ENCODE measurements at regions not wholly inside any gene's neighbourhood (a gene's known extent, or its start where the extent isn't known, plus 50 kb on each side); places are given as distances from the start of the nearest gene placed in this dataset.

- DNase-seq (ENCODE audit: low read depth in 2 of 2): no peak
Observed at GRCh38 chr18:47601581-47602272, 328.7 kb downstream of the SMAD2 start.

DNA sequence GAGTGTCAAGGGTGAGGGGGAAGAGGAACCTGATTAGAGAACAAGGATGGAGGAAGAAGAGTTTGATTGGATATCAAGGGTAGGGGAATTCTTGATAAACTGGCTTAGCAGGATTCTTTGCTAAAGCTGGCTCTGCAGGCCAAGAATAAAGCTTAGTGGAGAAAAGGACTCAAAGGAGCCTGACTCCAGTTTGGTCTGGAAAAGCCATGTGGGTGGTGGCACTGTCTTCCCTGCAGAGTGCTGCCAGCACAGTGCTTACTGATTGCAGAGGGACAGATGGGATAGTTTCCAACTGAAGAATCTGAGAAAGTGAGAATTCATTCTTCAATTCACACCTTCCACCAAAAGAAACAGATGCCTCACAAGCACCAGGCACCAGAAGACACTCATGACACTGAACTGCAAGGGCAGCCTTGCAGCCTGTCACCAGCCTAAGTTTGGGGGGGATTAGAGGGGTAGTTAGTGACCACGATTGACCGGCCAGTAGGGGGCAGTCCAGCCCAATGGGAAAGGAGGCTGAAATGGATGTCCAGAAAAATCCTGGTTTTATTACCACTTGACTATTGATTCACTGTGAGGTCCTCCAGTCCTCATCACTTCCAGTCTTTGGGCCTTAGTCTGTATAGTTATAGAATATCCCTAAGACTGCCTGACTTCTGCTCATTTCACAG, 334.5 kb downstream of the SMAD2 start:
- DNase-seq (ENCODE audit: low read depth in 2 of 2): no peak

GRCh38 chr18:47594621-47595086, 335.8 kb downstream of the SMAD2 start:
- DNase-seq (ENCODE audit: low read depth in 2 of 2): no peak

GRCh38 chr18:47593744-47594472, 336.6 kb downstream of the SMAD2 start:
- no peak for DNase-seq (ENCODE audit: low read depth in 2 of 2)

DNA sequence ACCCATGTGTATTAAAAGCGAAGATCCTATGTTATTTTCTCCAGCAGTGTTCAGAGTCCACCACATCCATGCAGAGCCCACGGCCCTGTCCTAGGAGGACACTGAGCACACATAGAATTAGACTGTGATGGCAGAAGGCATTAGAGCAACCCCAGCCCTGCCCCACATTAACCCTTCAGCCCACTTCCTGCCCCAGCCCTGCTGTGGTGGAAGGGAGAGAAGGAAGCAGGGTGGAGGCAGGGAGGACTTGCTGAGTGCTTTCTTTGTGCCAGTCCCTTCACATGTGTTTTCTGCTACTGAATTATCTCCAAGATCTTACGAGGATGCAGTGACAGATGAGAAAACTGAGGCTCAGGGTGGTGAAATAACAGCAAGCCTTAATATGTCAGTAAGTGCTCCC, 339.0 kb downstream of the SMAD2 start:
- no peak for DNase-seq (ENCODE audit: low read depth in 2 of 2)

DNA sequence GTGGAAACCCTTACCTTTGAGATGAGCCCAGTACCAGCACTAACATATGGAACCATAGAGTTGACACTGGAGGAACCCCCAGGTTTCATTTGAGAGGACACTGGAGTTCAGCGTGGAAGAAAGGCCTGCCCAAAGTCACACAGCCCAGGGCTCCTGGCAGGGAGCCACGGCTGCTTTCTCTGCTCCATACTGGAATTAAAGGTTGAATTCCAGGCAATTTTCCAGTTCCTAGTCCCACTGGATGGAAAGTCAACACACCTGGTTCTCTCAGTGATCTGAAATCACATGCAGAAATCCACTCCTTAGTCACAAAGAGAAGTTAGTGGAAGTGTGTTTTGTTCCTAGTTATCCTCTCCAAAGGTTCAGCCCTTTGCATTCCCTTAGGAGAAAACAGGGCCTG, 336.1 kb upstream of the SKOR2 start:
- DNase-seq (ENCODE audit: low read depth in 2 of 2): no peak

- DNase-seq (ENCODE audit: low read depth in 2 of 2): no peak
Observed at GRCh38 chr18:47586418-47587070, 335.1 kb upstream of the SKOR2 start.

DNA sequence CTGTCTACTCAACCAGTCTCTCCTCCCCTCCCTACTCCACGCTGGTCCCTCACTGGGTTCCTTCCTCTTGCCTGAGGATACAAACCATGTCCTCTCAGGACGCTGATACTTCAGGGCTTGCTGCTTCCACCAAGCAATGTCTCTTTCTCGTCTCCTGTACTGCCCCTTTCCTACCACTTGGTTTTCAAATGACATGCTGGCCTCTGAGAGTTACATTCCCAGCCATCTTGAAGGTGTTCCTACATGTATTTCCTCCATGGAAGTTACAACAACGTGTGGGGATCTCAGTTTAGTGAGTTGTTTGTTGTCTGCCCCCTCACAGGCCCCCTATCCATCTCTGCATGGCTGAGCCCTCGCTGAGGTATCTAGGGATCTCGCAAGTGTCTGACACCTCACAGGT, 334.5 kb upstream of the SKOR2 start:
- DNase-seq (ENCODE audit: low read depth in 2 of 2): no peak

- DNase-seq (ENCODE audit: low read depth in 2 of 2): no peak
Observed at GRCh38 chr18:47585136-47585535, 333.7 kb upstream of the SKOR2 start.

- DNase-seq (ENCODE audit: low read depth in 2 of 2): no peak
Observed at GRCh38 chr18:47582093-47582492, 330.6 kb upstream of the SKOR2 start.

DNA sequence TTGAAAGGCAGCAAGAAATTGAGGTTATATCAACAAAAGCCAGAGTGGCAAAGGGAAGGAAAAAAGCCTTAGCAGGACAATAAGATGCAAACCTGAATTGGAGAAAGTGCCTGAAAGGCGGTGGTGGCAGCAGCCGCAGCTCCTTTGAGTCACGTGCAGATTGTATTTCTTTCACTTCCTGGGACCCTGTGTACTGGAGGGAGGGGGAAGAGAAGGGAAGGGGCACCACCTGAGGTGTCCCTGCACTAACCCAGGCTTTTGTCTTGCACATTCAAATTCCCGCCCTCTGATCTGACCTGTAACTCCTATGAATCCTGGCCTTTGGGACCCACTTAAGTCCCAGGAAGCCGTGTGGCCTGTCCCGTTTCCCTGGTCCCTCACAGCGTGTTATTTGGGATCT, 326.1 kb upstream of the SKOR2 start:
- no peak for DNase-seq (ENCODE audit: low read depth in 2 of 2)

- no peak for DNase-seq (ENCODE audit: low read depth in 2 of 2)
Observed at GRCh38 chr18:47574966-47575365, 323.5 kb upstream of the SKOR2 start.

- DNase-seq (ENCODE audit: low read depth in 2 of 2): no peak
Observed at GRCh38 chr18:47571957-47572356, 320.5 kb upstream of the SKOR2 start.

GRCh38 chr18:47566809-47567208, 315.3 kb upstream of the SKOR2 start:
- DNase-seq (ENCODE audit: low read depth in 2 of 2): no peak

GRCh38 chr18:47560723-47561715, 309.6 kb upstream of the SKOR2 start:
- DNase-seq (ENCODE audit: low read depth in 2 of 2): no peak

- no peak for DNase-seq (ENCODE audit: low read depth in 2 of 2)
Observed at GRCh38 chr18:47558110-47558750, 306.8 kb upstream of the SKOR2 start.

DNA sequence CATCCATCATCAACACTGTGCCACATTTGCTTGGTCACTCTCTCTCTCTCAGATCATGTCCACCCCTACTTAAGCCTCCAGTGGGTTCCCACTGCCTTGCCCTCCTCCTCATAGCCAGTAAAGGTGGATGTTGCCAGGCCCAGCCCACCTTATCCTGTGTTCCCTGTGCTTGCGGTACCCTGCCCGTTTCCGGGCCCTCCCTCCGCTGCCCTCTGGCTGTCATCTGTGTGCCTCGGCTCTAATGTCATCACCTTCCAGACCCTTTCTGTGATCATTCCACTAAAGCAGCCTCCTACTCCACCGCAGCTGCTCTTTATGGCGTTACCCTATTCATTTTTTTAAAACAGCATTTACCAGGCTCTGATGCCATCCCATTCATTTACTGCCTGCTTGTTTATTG, 305.7 kb upstream of the SKOR2 start:
- no peak for DNase-seq (ENCODE audit: low read depth in 2 of 2)

DNA sequence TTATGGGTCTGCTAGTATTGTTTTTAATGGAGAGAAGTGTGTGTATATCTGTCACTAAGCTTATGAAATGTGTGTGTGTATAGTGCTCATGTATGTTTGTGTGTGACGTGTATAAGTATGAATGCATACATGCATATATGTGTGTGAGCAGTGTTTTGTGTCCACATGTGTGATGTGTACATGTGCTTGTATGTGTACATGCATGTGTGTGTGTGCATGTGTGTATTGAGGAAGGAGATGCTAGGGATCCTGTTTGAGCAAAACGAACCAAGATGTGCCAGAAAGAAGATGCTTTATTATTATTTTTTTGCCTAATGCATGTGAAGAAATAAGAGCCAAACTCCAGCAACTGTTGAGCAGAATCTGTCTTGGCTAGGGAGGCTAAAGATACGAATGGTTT, 301.3 kb upstream of the SKOR2 start:
- no peak for DNase-seq (ENCODE audit: low read depth in 2 of 2)

GRCh38 chr18:47550611-47551010, 299.2 kb upstream of the SKOR2 start:
- no peak for DNase-seq (ENCODE audit: low read depth in 2 of 2)

GRCh38 chr18:47549021-47549540, 297.6 kb upstream of the SKOR2 start:
- DNase-seq (ENCODE audit: low read depth in 2 of 2): no peak
